Osteocyte (in vitro differentiated cells): ENCODE measurements at regions not wholly inside any gene's neighbourhood (a gene's known extent, or its start where the extent isn't known, plus 50 kb on each side); places are given as distances from the start of the nearest gene placed in this dataset.

Experiments
- DNase-seq: peaks from one replicate; pipeline ENCODE4 v3.0.0; 2021; ENCODE audit warnings: mixed read lengths; ENCODE audit not compliant: unreplicated experiment; ENCODE audit errors: extremely low spot score
- H3K27ac Mint-ChIP-seq: one replicate; pipeline ENCODE4 v1.8.0; 2021; ENCODE audit warnings: mild to moderate bottlenecking, mixed read lengths; ENCODE audit not compliant: unreplicated experiment
- H3K27me3 Mint-ChIP-seq: one replicate; pipeline ENCODE4 v1.8.0; 2021; ENCODE audit warnings: mixed read lengths; ENCODE audit not compliant: unreplicated experiment
- H3K36me3 Mint-ChIP-seq: one replicate; pipeline ENCODE4 v1.8.0; 2021; ENCODE audit warnings: mixed read lengths; ENCODE audit not compliant: unreplicated experiment
- H3K4me1 Mint-ChIP-seq: one replicate; pipeline ENCODE4 v1.8.0; 2021; ENCODE audit warnings: mixed read lengths; ENCODE audit not compliant: unreplicated experiment
- H3K4me3 Mint-ChIP-seq: one replicate; pipeline ENCODE4 v1.8.0; 2021; ENCODE audit warnings: mild to moderate bottlenecking, moderate library complexity, mixed read lengths; ENCODE audit not compliant: unreplicated experiment
- H3K9me3 Mint-ChIP-seq: one replicate; pipeline ENCODE4 v1.8.0; 2021; ENCODE audit warnings: mixed read lengths; ENCODE audit not compliant: unreplicated experiment
- CTCF ChIP-seq: fragments of 200-600 bp; sonication (generic); IDR thresholded peaks from 2 replicates; pipeline ENCODE4 v1.5.0; 2021; ENCODE audit warnings: antibody characterized with exemption, mild to moderate bottlenecking, moderate library complexity

GRCh38 chr9:118362123-118362522 is 657.9 kb downstream of the TLR4 start:
- no peak for TF ChIP-seq CTCF
- DNase-seq: no peak
- Mint-ChIP-seq H3K4me3 (no peak overlapping the region), H3K9me3 (no peaks in the 10 kb centered on the region), H3K36me3 (no peaks in the 10 kb centered on the region), H3K27me3 (peaks cover 3% of the 10 kb centered on the region), H3K27ac (no peak overlapping the region), H3K4me1 (no peaks in the 10 kb centered on the region)

GRCh38 chr9:118362596-118362995 is 658.4 kb downstream of the TLR4 start:
- TF ChIP-seq CTCF: no peak
- Mint-ChIP-seq H3K4me1 (no peaks in the 10 kb centered on the region), H3K27me3 (peaks cover 3% of the 10 kb centered on the region), H3K4me3 (no peak overlapping the region), H3K27ac (no peak overlapping the region), H3K36me3 (no peaks in the 10 kb centered on the region), H3K9me3 (no peaks in the 10 kb centered on the region)
- DNase-seq: no peak

- no peaks in the 10 kb centered on the region for H3K36me3 Mint-ChIP-seq
- peaks cover 3% of the 10 kb centered on the region for H3K27me3 Mint-ChIP-seq
- no peaks in the 10 kb centered on the region for H3K4me1 Mint-ChIP-seq
- no peak for TF ChIP-seq CTCF
- no peak overlapping the region for H3K27ac Mint-ChIP-seq
- H3K9me3 Mint-ChIP-seq: no peaks in the 10 kb centered on the region
- no peak overlapping the region for H3K4me3 Mint-ChIP-seq
- no peak for DNase-seq
Measured at GRCh38 chr9:118364266-118365106, 660.3 kb downstream of the TLR4 start.

- H3K9me3 Mint-ChIP-seq: peaks cover 3% of the 10 kb centered on the region
- H3K4me1 Mint-ChIP-seq: no peaks in the 10 kb centered on the region
- no peak for TF ChIP-seq CTCF
- no peak overlapping the region for H3K4me3 Mint-ChIP-seq
- no peak for DNase-seq
- H3K36me3 Mint-ChIP-seq: no peaks in the 10 kb centered on the region
- no peaks in the 10 kb centered on the region for H3K27me3 Mint-ChIP-seq
- H3K27ac Mint-ChIP-seq: no peak overlapping the region
Measured at GRCh38 chr9:118366228-118366627, 662.0 kb downstream of the TLR4 start.

- peaks cover 6% of the 10 kb centered on the region for H3K9me3 Mint-ChIP-seq
- DNase-seq: no peak
- H3K27ac Mint-ChIP-seq: no peak overlapping the region
- no peaks in the 10 kb centered on the region for H3K36me3 Mint-ChIP-seq
- TF ChIP-seq CTCF: no peak
- H3K4me3 Mint-ChIP-seq: no peak overlapping the region
- H3K27me3 Mint-ChIP-seq: no peaks in the 10 kb centered on the region
- H3K4me1 Mint-ChIP-seq: no peaks in the 10 kb centered on the region
Measured at GRCh38 chr9:118367383-118367782, 663.2 kb downstream of the TLR4 start.
